H9 (cell line): ENCODE measurements at regions not wholly inside any gene's neighbourhood (a gene's known extent, or its start where the extent isn't known, plus 50 kb on each side); places are given as distances from the start of the nearest gene placed in this dataset.

Experiments used
- DNase-seq: peaks from one replicate; pipeline ENCODE4 v3.0.0-alpha.2; 2017
- H2AFZ ChIP-seq: one replicate; pipeline ENCODE4 v1.6.1; 2013; ENCODE audit warnings: mild to moderate bottlenecking, low read length, control low read depth, moderate library complexity
- H2AK5ac ChIP-seq: 2 replicates; pipeline ENCODE4 v1.6.1; 2013; ENCODE audit warnings: low read length, control low read depth, mixed read lengths; ENCODE audit not compliant: insufficient read length
- H2BK120ac ChIP-seq: one replicate; pipeline ENCODE4 v1.6.1; 2013; ENCODE audit warnings: low read depth, mild to moderate bottlenecking, low read length, control low read depth, inconsistent platforms; ENCODE audit not compliant: poor library complexity, severe bottlenecking
- H2BK12ac ChIP-seq: 2 replicates; pipeline ENCODE4 v1.6.1; 2013; ENCODE audit warnings: low read length, control low read depth, mixed read lengths, low read depth; ENCODE audit not compliant: insufficient read length
- H2BK15ac ChIP-seq: 2 replicates; pipeline ENCODE4 v1.6.1; 2013; ENCODE audit warnings: low read depth, low read length, control low read depth
- H2BK20ac ChIP-seq: one replicate; pipeline ENCODE4 v1.6.1; 2013; ENCODE audit warnings: low read depth, mild to moderate bottlenecking, low read length, control low read depth, inconsistent platforms; ENCODE audit not compliant: poor library complexity, severe bottlenecking
- H2BK5ac ChIP-seq: 2 replicates; pipeline ENCODE4 v1.6.1; 2013; ENCODE audit warnings: low read length, control low read depth, mixed read lengths; ENCODE audit not compliant: insufficient read length
- H3K14ac ChIP-seq: 2 replicates; pipeline ENCODE4 v1.6.1; 2013; ENCODE audit warnings: low read length, control low read depth; ENCODE audit not compliant: insufficient read depth
- H3K18ac ChIP-seq: 2 replicates; pipeline ENCODE4 v1.6.1; 2013; ENCODE audit warnings: low read depth, mild to moderate bottlenecking, mixed read lengths, low read length, control low read depth; ENCODE audit not compliant: insufficient read length
- H3K23ac ChIP-seq: 2 replicates; pipeline ENCODE4 v1.6.1; 2013; ENCODE audit warnings: low read length, control low read depth, mixed read lengths, low read depth; ENCODE audit not compliant: insufficient read length
- H3K23me2 ChIP-seq: 2 replicates; pipeline ENCODE4 v1.6.1; 2013; ENCODE audit warnings: low read depth, mild to moderate bottlenecking, mixed read lengths, low read length, control low read depth; ENCODE audit not compliant: insufficient read length, poor library complexity, severe bottlenecking
- H3K27ac ChIP-seq: 2 replicates; pipeline ENCODE4 v1.5.1; 2013; ENCODE audit warnings: low read length, control low read depth, mixed read lengths, low read depth; ENCODE audit not compliant: insufficient read length
- H3K27me3 ChIP-seq: 2 replicates; pipeline ENCODE4 v1.6.1; 2013; ENCODE audit warnings: low read length, control low read depth, inconsistent platforms; ENCODE audit not compliant: insufficient read depth
- H3K4ac ChIP-seq: 2 replicates; pipeline ENCODE4 v1.6.1; 2013; ENCODE audit warnings: low read depth, mild to moderate bottlenecking, control low read depth, inconsistent platforms, low read length, moderate library complexity
- H3K4me1 ChIP-seq: 2 replicates; pipeline ENCODE4 v1.6.1; 2013; ENCODE audit warnings: low read length, control low read depth, inconsistent platforms; ENCODE audit not compliant: insufficient read depth
- H3K4me2 ChIP-seq: 2 replicates; pipeline ENCODE4 v1.6.1; 2013; ENCODE audit warnings: low read length, control low read depth, mixed read lengths; ENCODE audit not compliant: insufficient read length, insufficient read depth
- H3K56ac ChIP-seq: 2 replicates; pipeline ENCODE4 v1.6.1; 2013; ENCODE audit warnings: low read depth, mild to moderate bottlenecking, mixed read lengths, low read length, control low read depth; ENCODE audit not compliant: insufficient read length
- H3K79me1 ChIP-seq: 2 replicates; pipeline ENCODE4 v1.6.1; 2013; ENCODE audit warnings: low read depth, mild to moderate bottlenecking, moderate library complexity, low read length, control low read depth, inconsistent platforms; ENCODE audit not compliant: insufficient read depth, poor library complexity, severe bottlenecking
- H3K79me2 ChIP-seq: 2 replicates; pipeline ENCODE4 v1.6.1; 2013; ENCODE audit warnings: low read length, control low read depth, inconsistent platforms; ENCODE audit not compliant: insufficient read depth
- H3K9ac ChIP-seq: 2 replicates; pipeline ENCODE4 v1.6.1; 2013; ENCODE audit warnings: low read length, control low read depth, mixed read lengths; ENCODE audit not compliant: insufficient read length; ENCODE audit errors: extremely low read depth
- H3K9me3 ChIP-seq: one replicate; pipeline ENCODE4 v1.6.1; 2013; ENCODE audit warnings: low read depth, low read length, inconsistent platforms; ENCODE audit not compliant: control insufficient read depth
- H3T11ph ChIP-seq: one replicate; pipeline ENCODE4 v1.6.1; 2013; ENCODE audit warnings: mild to moderate bottlenecking, low read length, control low read depth, inconsistent platforms
- H4K20me1 ChIP-seq: one replicate; pipeline ENCODE4 v1.6.1; 2013; ENCODE audit not compliant: control insufficient read depth, insufficient read length, insufficient read depth
- H4K5ac ChIP-seq: 2 replicates; pipeline ENCODE4 v1.6.1; 2013; ENCODE audit warnings: low read depth, mild to moderate bottlenecking, mixed read lengths, low read length, control low read depth; ENCODE audit not compliant: insufficient read length
- H4K8ac ChIP-seq: replicated peaks from 2 replicates; pipeline ENCODE4 v1.6.1; 2013; ENCODE audit warnings: low read length, control low read depth, mixed read lengths, low read depth; ENCODE audit not compliant: insufficient read length
- H4K91ac ChIP-seq: 2 replicates; pipeline ENCODE4 v1.6.1; 2013; ENCODE audit warnings: low read depth, mild to moderate bottlenecking, moderate library complexity, mixed read lengths, low read length, control low read depth; ENCODE audit not compliant: insufficient read length
- H3K27ac Mint-ChIP-seq, 3 experiments: 2 replicates in 2 of 3; 3 replicates in 1 of 3; pipeline ENCODE4 v1.8.0; 2020 to 2021; ENCODE audit warnings: mixed read lengths in 3 of 3, mild to moderate bottlenecking in 1 of 3, moderate library complexity in 1 of 3
- H3K27me3 Mint-ChIP-seq: 2 replicates; pipeline ENCODE4 v1.8.0; 2021; ENCODE audit warnings: low read depth, mild to moderate bottlenecking, moderate library complexity, mixed read lengths
- H3K36me3 Mint-ChIP-seq, 3 experiments: 2 replicates in 2 of 3; 3 replicates in 1 of 3; pipeline ENCODE4 v1.8.0; 2020 to 2021; ENCODE audit warnings: low read depth in 3 of 3, mixed read lengths in 3 of 3; ENCODE audit not compliant: insufficient read depth in 1 of 3
- H3K4me1 Mint-ChIP-seq, 2 experiments: 2 replicates each; pipeline ENCODE4 v1.8.0; 2020; ENCODE audit warnings: mixed read lengths in 2 of 2
- H3K4me3 Mint-ChIP-seq, 2 experiments: 2 replicates in 1 of 2; 3 replicates in 1 of 2; pipeline ENCODE4 v1.8.0; 2020 to 2021; ENCODE audit warnings: mild to moderate bottlenecking in 2 of 2, mixed read lengths in 2 of 2, moderate library complexity in 1 of 2
- H3K9me3 Mint-ChIP-seq, 2 experiments: 2 replicates in 1 of 2; 3 replicates in 1 of 2; pipeline ENCODE4 v1.8.0; 2020; ENCODE audit warnings: mild to moderate bottlenecking in 2 of 2, mixed read lengths in 2 of 2, moderate library complexity in 1 of 2
- WGBS: extraction: QIAGEN DNeasy Blood & Tissue Kit; methylation state at CpG from one replicate; pipeline ENCODE4 v1.1.7; 2013; ENCODE audit warnings: missing lambda C conversion rate, low lambda C conversion rate, mixed read lengths; ENCODE audit not compliant: insufficient read length; ENCODE audit errors: extremely low coverage; 5-methylcytosine and 5-hydroxymethylcytosine counted together
- TF ChIP-seq, protein P1 (sequence below): fragments of 200-600 bp; sonication (generic); conservative IDR thresholded peaks from 3 replicates; pipeline ENCODE4 v1.8.0; 2021; ENCODE audit warnings: antibody characterized with exemption, mild to moderate bottlenecking

DNA sequence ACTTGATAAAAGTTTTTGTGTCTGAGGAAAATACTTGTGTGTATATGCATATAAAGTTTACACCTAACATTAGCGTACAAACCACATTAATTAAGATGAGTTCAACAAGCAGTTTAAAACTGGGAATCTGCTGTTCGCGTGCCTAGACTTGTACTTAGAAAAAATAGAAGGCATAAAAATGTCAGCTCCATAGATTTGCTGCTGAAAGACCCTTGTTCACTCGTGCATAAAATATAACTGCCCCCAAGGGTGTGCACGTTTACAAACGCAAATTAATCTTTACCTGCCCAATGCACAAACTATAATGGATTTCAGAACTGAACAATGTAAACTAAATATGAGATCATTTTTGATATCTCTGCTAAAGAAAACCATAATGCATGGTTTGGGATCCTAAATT lies 392.3 kb upstream of the ADGRL2 start:
- TF ChIP-seq, protein P1, sequence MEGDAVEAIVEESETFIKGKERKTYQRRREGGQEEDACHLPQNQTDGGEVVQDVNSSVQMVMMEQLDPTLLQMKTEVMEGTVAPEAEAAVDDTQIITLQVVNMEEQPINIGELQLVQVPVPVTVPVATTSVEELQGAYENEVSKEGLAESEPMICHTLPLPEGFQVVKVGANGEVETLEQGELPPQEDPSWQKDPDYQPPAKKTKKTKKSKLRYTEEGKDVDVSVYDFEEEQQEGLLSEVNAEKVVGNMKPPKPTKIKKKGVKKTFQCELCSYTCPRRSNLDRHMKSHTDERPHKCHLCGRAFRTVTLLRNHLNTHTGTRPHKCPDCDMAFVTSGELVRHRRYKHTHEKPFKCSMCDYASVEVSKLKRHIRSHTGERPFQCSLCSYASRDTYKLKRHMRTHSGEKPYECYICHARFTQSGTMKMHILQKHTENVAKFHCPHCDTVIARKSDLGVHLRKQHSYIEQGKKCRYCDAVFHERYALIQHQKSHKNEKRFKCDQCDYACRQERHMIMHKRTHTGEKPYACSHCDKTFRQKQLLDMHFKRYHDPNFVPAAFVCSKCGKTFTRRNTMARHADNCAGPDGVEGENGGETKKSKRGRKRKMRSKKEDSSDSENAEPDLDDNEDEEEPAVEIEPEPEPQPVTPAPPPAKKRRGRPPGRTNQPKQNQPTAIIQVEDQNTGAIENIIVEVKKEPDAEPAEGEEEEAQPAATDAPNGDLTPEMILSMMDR, result no peak
- Histone ChIP-seq H3K9me3 (no peaks in the 10 kb centered on the region), H2BK12ac (no peak overlapping the region), H2BK120ac (no peak overlapping the region), H4K20me1 (no peaks in the 10 kb centered on the region), H4K5ac (no peak overlapping the region), H3K4ac (no peak overlapping the region), H2AFZ (no peak overlapping the region), H2AK5ac (no peak overlapping the region), H3K9ac (no peak overlapping the region), H3K4me1 (peaks cover 7% of the 10 kb centered on the region), H3K79me2 (no peaks in the 10 kb centered on the region), H3K14ac (no peak overlapping the region), H3K18ac (no peak overlapping the region), H3K23ac (no peak overlapping the region), H2BK15ac (no peak overlapping the region), H4K91ac (no peak overlapping the region), H3K4me2 (no peak overlapping the region), H4K8ac (no peak overlapping the region), H2BK20ac (no peak overlapping the region), H2BK5ac (no peak overlapping the region), H3K79me1 (no peaks in the 10 kb centered on the region), H3T11ph (no peak overlapping the region), H3K27me3 (no peaks in the 10 kb centered on the region), H3K23me2 (no peaks in the 10 kb centered on the region), H3K56ac (no peak overlapping the region), H3K27ac (no peak overlapping the region)
- no CpG with 5 or more reads among the region's 6 CpGs for WGBS
- Mint-ChIP-seq H3K4me3 (no peak overlapping the region), H3K36me3 (no peaks in the 10 kb centered on the region), H3K27me3 (no peaks in the 10 kb centered on the region), H3K9me3 (no peaks in the 10 kb centered on the region), H3K4me1 (peaks cover 54% of the 10 kb centered on the region in 2 experiments), H3K27ac (no peak overlapping the region)
- no peak for DNase-seq
